SK-N-SH (cell line): ENCODE measurements at regions not wholly inside any gene's neighbourhood (a gene's known extent, or its start where the extent isn't known, plus 50 kb on each side); places are given as distances from the start of the nearest gene placed in this dataset.

Experiments
- CTCF ChIP-seq: fragments of 200-600 bp; sonication (generic); IDR thresholded peaks from 2 replicates; pipeline ENCODE4 v1.6.1; 2017; ENCODE audit warnings: antibody characterized with exemption, mild to moderate bottlenecking, moderate library complexity
- EZH2phosphoT487 ChIP-seq: fragments of 200-600 bp; sonication (generic); IDR thresholded peaks from 2 replicates; pipeline ENCODE4 v1.6.1; 2017; ENCODE audit warnings: low read depth, mixed run types, mild to moderate bottlenecking, antibody characterized with exemption, moderate library complexity, borderline replicate concordance
- FOXM1 ChIP-seq: IDR thresholded peaks from 2 replicates; pipeline ENCODE4 v1.4.0; 2012; ENCODE audit warnings: low read depth, mild to moderate bottlenecking
- GABPA ChIP-seq: IDR thresholded peaks from 2 replicates; pipeline ENCODE4 v1.4.0; 2012; ENCODE audit warnings: low read depth, mild to moderate bottlenecking
- JUND ChIP-seq: IDR thresholded peaks from 2 replicates; pipeline ENCODE4 v1.4.0; 2012
- MAX ChIP-seq: IDR thresholded peaks from 2 replicates; pipeline ENCODE4 v1.4.0; 2012; ENCODE audit warnings: low read depth
- MXI1 ChIP-seq: IDR thresholded peaks from 2 replicates; pipeline ENCODE4 v1.6.1; 2012; ENCODE audit warnings: mild to moderate bottlenecking, low read depth, low read length, improper control_type of control experiment
- NRF1 ChIP-seq: IDR thresholded peaks from 2 replicates; pipeline ENCODE4 v1.6.1; 2012; ENCODE audit warnings: low read depth, mild to moderate bottlenecking, low read length
- POLR2AphosphoS5 ChIP-seq: IDR thresholded peaks from 2 replicates; pipeline ENCODE4 v1.6.1; 2012; ENCODE audit warnings: low read depth, low read length
- RAD21 ChIP-seq: IDR thresholded peaks from 2 replicates; pipeline ENCODE4 v1.6.1; 2012; ENCODE audit warnings: mild to moderate bottlenecking, low read length
- REST ChIP-seq: IDR thresholded peaks from 2 replicates; pipeline ENCODE4 v1.6.1; 2012; ENCODE audit warnings: mild to moderate bottlenecking, low read depth, low read length, moderate library complexity

- TF ChIP-seq CTCF (no peak), FOXM1 (no peak), MXI1 (no peak), REST (no peak), NRF1 (no peak), GABPA (no peak), POLR2AphosphoS5 (no peak), MAX (no peak), JUND (no peak), EZH2phosphoT487 (no peak), RAD21 (no peak)
Measured at GRCh38 chr9:95666096-95666784, 149.5 kb upstream of the PTCH1 start.
